Small intestine (tissue), 7 donors: ENCODE measurements at regions not wholly inside any gene's neighbourhood (a gene's known extent, or its start where the extent isn't known, plus 50 kb on each side); places are given as distances from the start of the nearest gene placed in this dataset.
"Not testable (repeated sequence)": the region's sequence is repeated elsewhere in the genome, so short reads cannot be mapped to it uniquely, and the experiment has no call there.

Experiments
- DNase-seq, 2 donors: peaks; one replicate each; pipeline versions ENCODE4 v3.0.0 to v3.0.0-alpha.2; 2013
- FAIRE-seq: peaks from 2 replicates; lab custom pipeline; 2012; peaks lifted over from hg19 to GRCh38; lab: Jason Lieb, UNC
- H3K27ac ChIP-seq, 3 donors: one replicate each; pipeline ENCODE4 v1.5.1; 2013; ENCODE audit warnings: low read length in 2 of 3, mild to moderate bottlenecking in 2 of 3, control low read depth in 1 of 3, inconsistent platforms in 1 of 3, low read depth in 1 of 3, moderate library complexity in 1 of 3
- H3K27me3 ChIP-seq, 3 donors: one replicate each; pipeline ENCODE4 v1.6.1; 2013; ENCODE audit warnings: low read length in 3 of 3, inconsistent platforms in 1 of 3; ENCODE audit not compliant: control insufficient read depth in 3 of 3, insufficient read depth in 3 of 3
- H3K36me3 ChIP-seq, 3 donors: one replicate each; pipeline ENCODE4 v1.6.1; 2013; ENCODE audit warnings: low read length in 3 of 3, inconsistent platforms in 1 of 3, low read depth in 1 of 3, mild to moderate bottlenecking in 1 of 3, moderate library complexity in 1 of 3; ENCODE audit not compliant: control insufficient read depth in 3 of 3, insufficient read depth in 2 of 3
- H3K4me1 ChIP-seq, 3 donors: one replicate each; pipeline ENCODE4 v1.6.1; 2013; ENCODE audit warnings: low read length in 2 of 3, inconsistent platforms in 1 of 3, low read depth in 1 of 3, mild to moderate bottlenecking in 1 of 3, moderate library complexity in 1 of 3; ENCODE audit not compliant: control insufficient read depth in 3 of 3, insufficient read depth in 2 of 3
- H3K4me3 ChIP-seq, 3 donors: one replicate each; pipeline ENCODE4 v1.5.1; 2013; ENCODE audit warnings: low read length in 3 of 3, control low read depth in 1 of 3, inconsistent platforms in 1 of 3, low read depth in 1 of 3, mild to moderate bottlenecking in 1 of 3, moderate library complexity in 1 of 3
- H3K9me3 ChIP-seq, 2 donors: one replicate each; pipeline ENCODE4 v1.6.1; 2013; ENCODE audit warnings: low read depth in 1 of 2, low read length in 1 of 2; ENCODE audit not compliant: control insufficient read depth in 2 of 2, insufficient read depth in 1 of 2
- WGBS, 3 donors: extraction: QIAGEN DNeasy Blood & Tissue Kit; methylation state at CpG; one replicate each; pipeline ENCODE4 v1.1.7; 2013; 5-methylcytosine and 5-hydroxymethylcytosine counted together
- donor health status: healthy with polysubstance abuse.
- donor health status: control.
- donor health status: control.
- donor health status: Bipolar disorder and iron deficiency.
- donor health status: healthy.

- H3K9me3 ChIP-seq, DNase-seq, H3K4me1 ChIP-seq, H3K27ac ChIP-seq, FAIRE-seq, H3K4me3 ChIP-seq, H3K36me3 ChIP-seq, H3K27me3 ChIP-seq: not testable (repeated sequence)
- WGBS, 3 donors: 72 to 81% (median 72%) methylated on average over 7 to 8 of the region's 8 CpGs
These were observed 240.2 kb downstream of the ANKRD30B start for GRCh38 chr18:14987960-14988710.

DNA sequence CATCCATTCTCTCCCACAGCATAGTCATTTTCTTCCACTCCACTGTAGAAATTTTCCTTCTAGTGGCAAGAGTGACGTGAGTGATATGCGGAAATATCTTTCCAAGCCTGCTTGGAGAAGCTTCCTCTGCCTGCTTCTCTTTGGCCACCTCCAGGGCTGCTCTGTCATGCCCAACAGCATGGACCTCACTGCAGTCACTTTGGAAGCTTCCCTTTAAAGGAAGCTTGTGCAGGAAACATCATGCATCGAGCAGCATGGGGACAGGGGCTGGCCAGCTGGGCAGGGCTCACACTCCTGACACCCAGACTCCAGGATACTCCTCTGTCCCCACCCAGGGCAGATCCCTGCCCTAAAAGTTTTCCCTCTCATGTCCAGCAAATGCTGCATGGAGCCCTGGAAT is 241.6 kb downstream of the ANKRD30B start:
- not testable (repeated sequence) for H3K4me1 ChIP-seq, H3K36me3 ChIP-seq, H3K27me3 ChIP-seq, DNase-seq, H3K4me3 ChIP-seq, FAIRE-seq, H3K9me3 ChIP-seq, H3K27ac ChIP-seq
- WGBS, 3 donors: 61 to 86% (median 74%) methylated on average over 3 of the region's 3 CpGs

DNA sequence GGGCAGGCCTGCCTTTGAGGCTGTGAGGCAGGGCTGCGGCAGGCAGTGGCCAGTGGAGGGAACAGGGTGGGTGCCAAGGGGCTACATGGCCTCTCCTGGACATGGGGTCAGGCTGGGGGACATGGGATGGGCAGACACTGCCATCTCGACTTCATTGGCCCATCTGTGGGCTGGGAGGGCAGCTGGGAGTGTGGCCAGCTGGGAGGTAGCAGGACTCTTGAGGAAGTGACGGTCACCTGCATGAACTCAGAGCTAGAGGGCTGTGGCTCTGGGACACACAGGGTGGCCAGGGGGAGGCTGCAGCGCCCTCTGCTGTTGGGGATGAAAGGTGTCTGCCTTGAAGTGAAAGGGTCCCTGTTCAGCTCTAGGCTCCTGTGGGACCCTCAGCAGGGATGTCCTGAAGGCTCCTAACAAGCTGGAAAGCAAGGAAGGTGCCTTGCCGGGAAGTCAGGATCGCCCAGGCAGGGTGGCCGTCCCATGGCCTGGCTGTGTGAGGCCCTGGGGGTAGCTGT is 244.0 kb downstream of the ANKRD30B start:
- H3K4me1 ChIP-seq, H3K9me3 ChIP-seq, H3K36me3 ChIP-seq, DNase-seq, FAIRE-seq, H3K27ac ChIP-seq, H3K27me3 ChIP-seq, H3K4me3 ChIP-seq: not testable (repeated sequence)
- WGBS, 3 donors: 72 to 83% (median 80%) methylated on average over 6 to 7 of the region's 7 CpGs

DNA sequence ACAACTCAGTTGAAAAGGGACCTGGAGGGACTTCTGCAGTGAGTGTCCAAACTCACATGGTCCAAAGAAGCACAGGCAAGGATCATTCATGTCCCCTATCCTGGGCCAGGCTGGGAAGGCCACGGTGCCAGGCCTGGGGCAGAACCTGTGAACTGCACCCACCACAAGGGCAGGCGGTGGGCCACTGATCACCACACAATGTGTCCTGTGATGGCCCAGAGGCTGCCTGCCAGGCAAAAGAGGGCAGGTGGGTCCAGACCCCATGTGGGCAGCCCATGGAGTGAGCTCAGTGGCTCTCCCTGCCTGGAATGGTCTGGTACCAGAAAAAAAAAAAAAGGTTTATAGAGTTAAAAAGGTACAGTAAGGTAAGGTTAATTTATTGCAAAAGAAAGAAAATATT is 244.8 kb downstream of the ANKRD30B start:
- not testable (repeated sequence) for H3K4me1 ChIP-seq, H3K4me3 ChIP-seq, H3K36me3 ChIP-seq, DNase-seq, FAIRE-seq, H3K27me3 ChIP-seq, H3K27ac ChIP-seq, H3K9me3 ChIP-seq
- 86 to 93% (median 86%) methylated on average over 2 of the region's 2 CpGs for WGBS, 3 donors

DNA sequence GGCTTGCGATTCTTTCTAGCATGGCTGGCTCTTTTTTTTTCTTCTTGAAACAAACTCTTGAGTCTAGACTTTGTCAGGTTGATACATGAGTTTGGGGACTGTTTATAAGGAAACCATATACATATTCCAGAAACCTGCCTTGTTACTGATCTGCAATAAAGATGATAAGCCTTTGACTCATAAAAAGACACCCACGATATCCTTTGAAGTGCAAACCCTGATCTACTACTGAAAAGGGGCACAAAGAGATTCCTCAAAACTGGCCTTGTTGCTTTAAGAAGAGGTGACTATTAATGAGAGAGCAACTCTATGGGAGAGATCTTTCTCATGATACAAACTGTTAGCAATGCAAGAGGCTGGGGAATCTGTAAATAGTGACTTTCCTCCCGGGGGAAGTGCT is 247.1 kb downstream of the ANKRD30B start:
- H3K4me3 ChIP-seq, H3K27ac ChIP-seq, DNase-seq, H3K4me1 ChIP-seq, FAIRE-seq, H3K27me3 ChIP-seq, H3K36me3 ChIP-seq, H3K9me3 ChIP-seq: not testable (repeated sequence)
- 62 to 83% (median 62%) methylated on average over 3 of the region's 3 CpGs for WGBS, 3 donors

- FAIRE-seq (no peak), DNase-seq (no peak)
- Histone ChIP-seq H3K4me1 (no peaks in the 10 kb centered on the region), H3K27ac (no peak overlapping the region), H3K27me3 (no peaks in the 10 kb centered on the region), H3K4me3 (no peak overlapping the region), H3K9me3 (peaks cover 0 to 10% of the 10 kb centered on the region in 2 donors), H3K36me3 (no peaks in the 10 kb centered on the region)
- 95 to 98% (median 96%) methylated on average over 27 to 30 of the region's 30 CpGs for WGBS, 3 donors
These were observed 249.4 kb downstream of the ANKRD30B start for GRCh38 chr18:14997357-14997756.

DNA sequence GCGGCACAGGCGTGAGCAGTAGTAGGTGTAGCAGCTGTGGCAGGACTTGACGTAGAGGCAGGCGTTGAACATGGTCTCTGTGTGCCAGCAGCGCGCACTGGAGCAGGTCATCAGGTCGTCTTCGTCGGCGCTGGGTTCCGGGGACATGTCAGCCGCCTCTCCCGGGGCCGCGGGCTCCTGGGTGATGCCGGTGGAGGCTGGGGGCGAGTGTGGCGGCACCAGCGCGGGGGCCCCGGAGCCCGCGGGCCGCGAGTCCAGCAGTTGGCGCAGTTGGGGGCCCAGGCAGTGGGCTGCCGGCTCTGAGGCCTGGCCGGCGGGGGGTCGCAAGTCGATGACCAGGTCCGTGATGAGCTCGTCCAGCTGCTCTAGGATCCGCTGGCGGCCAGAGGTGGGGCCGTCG is 249.9 kb downstream of the ANKRD30B start:
- H3K4me1 ChIP-seq, DNase-seq, H3K4me3 ChIP-seq, H3K27ac ChIP-seq, FAIRE-seq, H3K36me3 ChIP-seq, H3K9me3 ChIP-seq, H3K27me3 ChIP-seq: not testable (repeated sequence)
- WGBS, 3 donors: 95 to 99% (median 95%) methylated on average over 31 to 37 of the region's 37 CpGs

DNA sequence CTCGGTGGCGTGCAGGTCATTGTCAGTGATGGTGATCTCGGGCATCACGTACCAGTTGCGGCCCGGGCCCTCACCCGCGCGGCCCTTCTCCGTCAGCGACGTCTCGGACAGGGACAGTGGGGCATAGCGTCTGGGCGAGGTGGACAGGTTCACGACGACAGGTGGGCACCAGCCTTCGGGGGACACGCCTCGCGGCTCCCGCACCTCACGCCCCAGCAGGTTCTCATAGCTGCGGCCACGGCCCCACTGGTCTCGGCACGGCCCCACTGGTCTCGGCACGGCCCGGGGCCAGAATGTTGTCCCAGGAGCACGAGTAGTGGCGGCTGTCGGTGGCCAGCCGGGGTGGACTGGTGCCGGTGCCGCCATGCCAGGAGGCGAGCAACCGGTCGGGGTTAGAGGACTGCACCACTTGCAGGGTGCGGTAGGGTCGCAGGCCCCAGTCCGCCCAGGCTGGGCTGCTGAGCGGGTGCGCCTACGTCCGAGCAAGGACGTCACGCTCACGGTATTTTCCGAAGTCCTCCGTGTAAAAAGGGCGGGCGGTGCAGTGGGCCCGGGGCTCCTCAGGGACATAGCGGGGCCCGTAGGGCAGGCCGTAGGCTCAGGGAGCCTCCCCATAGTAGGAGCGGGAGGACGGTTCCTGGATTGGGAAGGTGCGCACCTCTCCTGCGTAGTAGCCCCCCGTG is 250.5 kb downstream of the ANKRD30B start:
- FAIRE-seq, DNase-seq, H3K4me1 ChIP-seq, H3K4me3 ChIP-seq, H3K27ac ChIP-seq, H3K27me3 ChIP-seq, H3K9me3 ChIP-seq, H3K36me3 ChIP-seq: not testable (repeated sequence)
- WGBS, 3 donors: 96 to 98% (median 97%) methylated on average over 50 to 62 of the region's 62 CpGs
